H54 (cell line): ENCODE measurements at regions not wholly inside any gene's neighbourhood (a gene's known extent, or its start where the extent isn't known, plus 50 kb on each side); places are given as distances from the start of the nearest gene placed in this dataset.
"Not testable (repeated sequence)": the region's sequence is repeated elsewhere in the genome, so short reads cannot be mapped to it uniquely, and the experiment has no call there.

Experiments used
- DNase-seq: peaks from one replicate; pipeline ENCODE4 v3.0.0; 2011; ENCODE audit warnings: low spot score, mixed read lengths; ENCODE audit not compliant: insufficient read length
- FAIRE-seq: peaks from 3 replicates; lab custom pipeline; 2011; peaks lifted over from hg19 to GRCh38; lab: Jason Lieb, UNC
- POLR2A ChIP-seq: IDR thresholded peaks from 2 replicates; pipeline ENCODE4 v1.6.1; 2011; ENCODE audit warnings: low read depth, mild to moderate bottlenecking, low read length

DNA sequence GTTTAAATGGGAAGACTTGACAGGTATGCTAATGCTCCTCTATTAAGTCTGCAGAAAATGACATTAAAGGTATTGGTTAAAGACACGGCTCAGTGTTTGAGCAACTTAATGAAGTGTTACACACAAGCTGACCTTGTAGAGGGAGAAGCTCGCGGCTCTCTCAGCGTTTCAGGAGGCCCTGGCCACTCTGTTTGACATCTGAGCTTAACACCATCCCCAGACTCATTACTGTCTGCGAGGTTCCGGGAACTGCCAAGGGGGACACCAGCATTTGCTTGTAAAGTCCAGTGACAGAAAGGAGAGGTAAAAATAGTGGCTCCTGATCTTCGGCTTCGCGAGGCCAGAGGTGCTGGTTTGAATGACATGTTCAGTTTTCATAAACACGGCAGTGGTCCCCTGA is 540.7 kb upstream of the CADM1 start:
- DNase-seq = no peak
- FAIRE-seq = no peak

DNA sequence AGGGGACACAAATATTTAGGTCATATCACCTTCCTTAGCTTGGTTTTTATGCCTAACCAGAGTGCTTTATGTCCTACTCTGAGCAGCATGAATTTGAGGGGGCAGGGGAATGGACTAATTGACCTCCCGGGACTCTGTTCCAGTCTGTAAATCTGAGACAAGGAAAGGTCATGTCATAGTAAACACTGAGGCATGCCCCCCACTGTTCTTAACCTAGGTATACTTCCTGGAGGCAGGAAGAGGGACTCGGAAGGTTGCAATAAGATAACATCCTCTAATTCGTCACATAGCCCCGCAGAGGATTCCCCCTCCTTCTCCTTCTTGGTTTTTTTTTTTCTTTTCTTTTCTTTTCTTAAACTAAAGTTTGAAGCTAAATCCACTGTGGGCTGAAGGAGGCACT is 540.3 kb upstream of the CADM1 start:
- FAIRE-seq = no peak

More for the DNA sequence above, 540.7 kb upstream of the CADM1 start:
- no peak for TF ChIP-seq POLR2A

DNA sequence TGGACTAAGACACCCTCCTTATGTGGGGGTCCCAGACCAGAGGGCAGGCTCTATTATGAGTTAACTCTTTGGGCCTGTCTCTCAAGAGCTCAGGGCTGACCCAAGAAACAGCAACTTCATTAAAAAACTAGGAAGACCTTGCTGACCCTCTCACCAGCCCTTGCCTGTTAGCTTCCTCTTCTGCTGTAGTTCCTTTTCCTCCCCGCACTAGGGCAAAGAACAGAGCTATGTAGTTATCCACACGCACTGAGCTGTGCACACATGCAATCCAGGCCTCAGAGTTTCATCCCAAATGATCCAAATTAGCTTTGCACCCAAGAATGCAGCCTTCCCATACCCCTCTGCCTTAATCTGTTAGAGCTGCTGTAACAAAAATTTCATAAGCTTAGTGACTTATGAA is 539.6 kb upstream of the CADM1 start:
- DNase-seq = no peak
- FAIRE-seq = no peak
- TF ChIP-seq POLR2A = no peak

More for the DNA sequence above, 540.3 kb upstream of the CADM1 start:
- no peak for DNase-seq
- no peak for TF ChIP-seq POLR2A

DNA sequence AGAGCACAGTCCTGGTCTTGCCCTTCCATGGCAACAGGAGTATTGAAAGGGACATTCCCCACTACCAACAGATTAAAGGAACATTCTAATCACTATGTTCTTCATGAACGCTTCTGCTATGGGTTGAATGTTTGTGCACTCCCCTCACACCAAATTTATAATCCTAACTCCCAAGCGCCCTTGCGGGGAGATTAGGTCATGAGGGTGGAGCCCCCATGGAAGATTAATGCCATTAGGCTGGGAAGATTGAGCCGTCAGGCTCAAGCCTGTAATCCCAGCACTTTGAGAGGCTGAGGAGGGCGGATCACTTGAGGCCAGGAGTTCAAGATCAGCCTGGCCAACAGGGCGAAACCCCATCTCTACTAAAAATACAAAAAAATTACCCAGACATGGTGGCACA is 538.8 kb upstream of the CADM1 start:
- not testable (repeated sequence) for FAIRE-seq, DNase-seq

DNA sequence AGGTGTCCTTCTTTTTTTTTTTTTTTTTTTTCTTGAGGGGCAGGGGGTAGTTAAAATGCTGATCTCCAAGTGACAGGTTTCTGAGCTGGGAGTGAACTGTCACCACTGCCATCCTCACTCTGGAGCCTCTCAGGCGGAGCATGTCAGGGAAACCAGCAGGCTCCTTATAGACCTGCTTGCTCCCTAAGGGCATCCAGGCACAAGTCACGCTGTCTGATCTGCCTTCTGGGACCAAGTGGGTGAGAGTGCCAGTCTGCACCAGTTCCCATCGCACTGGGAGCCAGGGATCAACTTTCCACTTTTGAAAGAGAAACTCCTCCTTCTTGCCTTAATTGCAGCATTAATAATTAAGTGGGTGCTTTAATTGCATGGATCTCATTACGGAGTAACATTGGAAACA is 537.9 kb upstream of the CADM1 start:
- FAIRE-seq = no peak
- no peak for TF ChIP-seq POLR2A
- no peak for DNase-seq

- no peak for FAIRE-seq
- no peak for DNase-seq
- no peak for TF ChIP-seq POLR2A
These were observed 533.6 kb upstream of the CADM1 start for GRCh38 chr11:116037861-116038260.

- FAIRE-seq (no peak), DNase-seq (no peak)
- TF ChIP-seq POLR2A = no peak
These were observed 531.8 kb upstream of the CADM1 start for GRCh38 chr11:116035977-116036376.

GRCh38 chr11:116033931-116034553 is 529.8 kb upstream of the CADM1 start:
- no peak for TF ChIP-seq POLR2A
- no peak for DNase-seq
- no peak for FAIRE-seq

- no peak for FAIRE-seq
- DNase-seq = no peak
- TF ChIP-seq POLR2A = no peak
These were observed 526.6 kb upstream of the CADM1 start for GRCh38 chr11:116030697-116031331.

- not testable (repeated sequence) for FAIRE-seq, DNase-seq
These were observed 524.3 kb upstream of the CADM1 start for GRCh38 chr11:116028506-116028905.

- FAIRE-seq (no peak), DNase-seq (no peak)
- TF ChIP-seq POLR2A = no peak
These were observed 495.2 kb upstream of the CADM1 start for GRCh38 chr11:115999437-115999836.

DNA sequence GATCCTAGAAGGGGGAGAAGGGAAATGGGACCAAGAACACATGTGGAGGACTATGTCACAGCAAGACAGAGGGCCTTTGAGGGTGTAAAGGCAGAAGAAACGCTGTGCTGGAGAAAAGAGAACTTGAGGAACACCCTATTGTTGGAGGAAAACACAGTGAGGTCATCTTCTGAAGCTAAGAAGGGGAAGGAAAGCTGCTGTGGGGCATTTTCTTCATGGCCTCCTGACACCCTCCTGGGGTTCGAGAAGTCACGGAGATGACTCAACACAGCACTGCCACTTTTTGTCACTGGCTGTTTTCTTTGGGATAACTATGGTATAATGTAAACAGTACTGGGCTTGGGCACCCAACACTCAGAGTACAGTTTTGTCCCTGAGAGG is 492.6 kb upstream of the CADM1 start:
- FAIRE-seq (no peak), DNase-seq (no peak)
- TF ChIP-seq POLR2A = no peak

DNA sequence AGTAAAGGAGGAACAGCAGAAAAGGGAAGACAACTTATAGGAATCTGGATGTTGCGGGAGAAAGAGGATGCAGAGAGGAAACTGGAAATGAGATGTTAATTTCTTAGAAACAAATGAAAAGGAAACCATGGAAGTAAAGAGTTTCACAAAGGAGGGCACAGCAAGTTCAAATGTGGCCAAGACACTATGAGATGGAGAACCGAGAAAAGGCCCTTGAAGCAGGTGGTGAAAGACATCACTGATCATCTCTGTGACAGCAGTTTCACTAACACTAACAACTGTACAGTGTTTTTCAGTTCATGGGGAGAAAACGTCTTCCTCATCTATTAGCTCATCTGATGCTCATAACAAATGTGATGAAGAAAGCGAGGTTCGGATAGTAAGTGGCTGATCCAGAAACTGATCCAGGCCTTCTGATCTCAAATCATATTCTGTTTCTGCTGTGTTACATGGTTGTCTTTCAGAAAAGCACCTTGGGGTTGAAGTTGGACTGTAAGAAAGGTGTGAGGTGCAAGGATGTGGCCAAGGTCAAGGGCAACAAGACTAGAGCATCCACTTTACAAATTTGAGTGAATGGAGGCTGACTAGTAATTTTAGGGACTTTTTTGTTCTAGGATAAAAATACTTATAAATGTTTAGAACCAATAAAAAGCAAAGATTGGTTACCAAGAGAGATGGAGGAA is 492.1 kb upstream of the CADM1 start:
- no peak for TF ChIP-seq POLR2A
- no peak for FAIRE-seq
- no peak for DNase-seq

DNA sequence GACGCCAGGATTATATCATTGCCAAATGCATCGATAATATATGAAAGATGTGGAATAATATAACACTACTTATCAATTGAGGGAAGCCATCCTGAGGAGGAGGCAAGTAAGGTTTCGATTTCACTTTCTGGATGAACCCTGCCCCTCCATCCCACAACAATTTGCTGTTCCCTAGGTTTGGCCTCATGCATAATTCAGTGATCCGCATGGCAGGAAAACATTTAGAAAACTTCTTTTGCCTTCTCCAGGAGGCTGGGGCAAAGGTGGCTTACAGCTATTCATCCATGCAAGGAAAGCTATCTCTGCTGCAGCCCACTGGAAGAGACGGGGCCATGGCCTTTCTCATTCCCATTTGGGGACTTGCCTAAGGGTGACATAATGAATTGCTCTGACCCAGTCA is 489.4 kb upstream of the CADM1 start:
- no peak for TF ChIP-seq POLR2A
- FAIRE-seq = no peak

DNA sequence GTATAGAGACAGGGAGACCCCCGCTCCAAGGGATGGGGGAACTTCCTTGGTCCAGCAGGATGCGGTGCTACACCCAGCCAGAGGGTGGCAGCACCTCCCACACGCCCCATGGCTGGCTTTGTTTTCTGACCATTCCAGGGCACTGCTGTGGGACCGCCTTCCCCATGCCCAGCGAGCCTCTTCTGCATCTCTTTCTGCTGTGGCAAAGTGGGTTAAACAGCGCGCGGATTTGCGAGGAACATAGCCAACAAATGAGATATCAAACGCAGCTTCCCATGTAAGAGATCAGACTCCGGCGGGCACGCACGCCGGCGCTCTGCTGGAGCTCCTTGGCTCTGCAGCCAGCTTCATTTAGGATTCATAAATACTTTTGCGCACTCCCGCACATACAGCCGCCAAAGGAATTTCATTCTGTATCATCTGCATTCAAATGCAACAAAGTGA is 485.8 kb upstream of the CADM1 start:
- no peak for TF ChIP-seq POLR2A
- FAIRE-seq = no peak
- DNase-seq = peak; percentile 21

More for the DNA sequence above, 489.4 kb upstream of the CADM1 start:
- no peak for DNase-seq
